ENCODE measurements at regions not wholly inside any gene's neighbourhood (a gene's known extent, or its start where the extent isn't known, plus 50 kb on each side); places are given as distances from the start of the nearest gene placed in this dataset.

GRCh38 chr18:39524370-39524769, 1958.8 kb upstream of the CELF4 start:
- no peak for TF ChIP-seq POLR2A (IDR thresholded peaks at IDR 0.05)
- no peak for TF ChIP-seq CTCF (IDR thresholded peaks at IDR 0.05 in 8 of 11, conservative IDR thresholded peaks at IDR 0.05 in 3 of 11)
